CD8-positive, alpha-beta memory T cell (primary cell): ENCODE measurements at regions not wholly inside any gene's neighbourhood (a gene's known extent, or its start where the extent isn't known, plus 50 kb on each side); places are given as distances from the start of the nearest gene placed in this dataset.

Source experiments
- CTCF ChIA-PET: fragments of 350-600 bp; sonication (Branson Sonifier 250); formaldehyde crosslinking; loops from one replicate; lab custom pipeline; 2021; ENCODE audit warnings: antibody characterized with exemption; lab: Charles Lee
- POLR2A ChIA-PET: fragments of 350-600 bp; sonication (Branson Sonifier 250); formaldehyde crosslinking; loops from one replicate; lab custom pipeline; 2021; ENCODE audit warnings: antibody characterized with exemption; lab: Charles Lee
- DNase-seq, 5 donors: peaks; one replicate each; pipeline versions ENCODE4 v3.0.0 to v3.0.0-alpha.2; 2020 to 2022; ENCODE audit warnings: mixed read lengths in 1 of 5
- H3K27ac ChIP-seq: one replicate; pipeline ENCODE4 v1.7.0; 2013; ENCODE audit warnings: low read depth, mild to moderate bottlenecking, low read length, moderate library complexity
- H3K27me3 ChIP-seq: 2 replicates; pipeline ENCODE4 v1.7.0; 2013; ENCODE audit warnings: low read length, mild to moderate bottlenecking; ENCODE audit not compliant: insufficient read depth, poor library complexity, severe bottlenecking
- H3K36me3 ChIP-seq: 2 replicates; pipeline ENCODE4 v1.7.0; 2013; ENCODE audit warnings: mild to moderate bottlenecking, low read length, moderate library complexity; ENCODE audit not compliant: insufficient read depth
- H3K4me1 ChIP-seq: 2 replicates; pipeline ENCODE4 v1.7.0; 2013; ENCODE audit warnings: mild to moderate bottlenecking, low read length, moderate library complexity; ENCODE audit not compliant: insufficient read depth
- H3K4me3 ChIP-seq: 2 replicates; pipeline ENCODE4 v1.7.0; 2013; ENCODE audit warnings: mild to moderate bottlenecking, low read length
- H3K9me3 ChIP-seq: 2 replicates; pipeline ENCODE4 v1.7.0; 2013; ENCODE audit warnings: mild to moderate bottlenecking, low read length
- H3K27ac Mint-ChIP-seq, 8 donors: one replicate each; pipeline ENCODE4 v1.8.0; 2020 to 2021; ENCODE audit warnings: mixed read lengths in 8 of 8, mild to moderate bottlenecking in 6 of 8, inconsistent platforms in 3 of 8, moderate library complexity in 3 of 8
- H3K27me3 Mint-ChIP-seq, 2 donors: one replicate each; pipeline ENCODE4 v1.8.0; 2020 to 2021; ENCODE audit warnings: mixed read lengths in 2 of 2, mild to moderate bottlenecking in 1 of 2, moderate library complexity in 1 of 2
- H3K36me3 Mint-ChIP-seq, 3 donors: one replicate each; pipeline ENCODE4 v1.8.0; 2020 to 2021; ENCODE audit warnings: mixed read lengths in 3 of 3, inconsistent platforms in 1 of 3, mild to moderate bottlenecking in 1 of 3
- H3K4me1 Mint-ChIP-seq, 3 donors: one replicate each; pipeline ENCODE4 v1.8.0; 2020 to 2021; ENCODE audit warnings: mixed read lengths in 3 of 3, inconsistent platforms in 1 of 3, mild to moderate bottlenecking in 1 of 3
- H3K4me3 Mint-ChIP-seq, 7 donors: one replicate each; pipeline ENCODE4 v1.8.0; 2020 to 2021; ENCODE audit warnings: mixed read lengths in 7 of 7, mild to moderate bottlenecking in 6 of 7, moderate library complexity in 4 of 7, inconsistent platforms in 2 of 7
- H3K9me3 Mint-ChIP-seq, 5 donors: one replicate each; pipeline ENCODE4 v1.8.0; 2020 to 2022; ENCODE audit warnings: mixed read lengths in 5 of 5, mild to moderate bottlenecking in 3 of 5, moderate library complexity in 2 of 5, inconsistent platforms in 1 of 5

DNA sequence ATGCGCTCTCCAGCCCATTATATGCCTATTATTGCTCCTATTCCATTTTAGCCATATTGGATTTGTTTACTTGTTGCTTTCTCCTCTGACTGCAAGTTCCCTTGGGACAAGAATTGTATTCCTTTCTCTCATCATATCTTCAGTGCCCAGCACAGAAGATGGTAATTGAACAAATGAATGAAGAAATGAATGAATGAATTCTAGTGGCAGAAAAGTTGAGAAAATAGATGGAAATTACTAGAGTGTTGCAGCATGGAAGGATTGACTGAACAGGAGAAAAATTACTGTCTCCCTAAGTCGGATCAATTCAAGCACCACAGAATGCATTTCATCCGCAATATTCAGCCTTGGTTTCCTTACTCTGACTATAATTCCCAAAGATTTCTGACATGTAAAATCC, 1243.2 kb downstream of the SORCS1 start:
- Histone ChIP-seq H3K27me3 (no peaks in the 10 kb centered on the region), H3K36me3 (no peaks in the 10 kb centered on the region), H3K4me1 (no peaks in the 10 kb centered on the region), H3K4me3 (no peak overlapping the region), H3K9me3 (no peaks in the 10 kb centered on the region), H3K27ac (no peak overlapping the region)
- Mint-ChIP-seq H3K27ac (no peak overlapping the region), H3K4me3 (no peak overlapping the region), H3K4me1 (no peaks in the 10 kb centered on the region), H3K9me3 (peaks cover 3 to 17% (median 14%) of the 10 kb centered on the region in 5 donors), H3K27me3 (no peaks in the 10 kb centered on the region), H3K36me3 (no peaks in the 10 kb centered on the region)
- CTCF ChIA-PET, result no interaction called here
- POLR2A ChIA-PET, result no interaction called here
- DNase-seq, result no peak

GRCh38 chr10:105914432-105914831, 1250.1 kb downstream of the SORCS1 start:
- no peaks in the 10 kb centered on the region for H3K4me1 ChIP-seq
- no peak overlapping the region for H3K27ac Mint-ChIP-seq
- no peaks in the 10 kb centered on the region for H3K4me1 Mint-ChIP-seq
- H3K27me3 Mint-ChIP-seq, result no peaks in the 10 kb centered on the region
- DNase-seq, result no peak
- no peak overlapping the region for H3K4me3 Mint-ChIP-seq
- no peaks in the 10 kb centered on the region for H3K9me3 ChIP-seq
- no peak overlapping the region for H3K27ac ChIP-seq
- ChIA-PET CTCF (no interaction called here), POLR2A (no interaction called here)
- no peak overlapping the region for H3K4me3 ChIP-seq
- H3K36me3 ChIP-seq, result no peaks in the 10 kb centered on the region
- no peaks in the 10 kb centered on the region for H3K36me3 Mint-ChIP-seq
- peaks cover 0 to 21% (median 10%) of the 10 kb centered on the region in 5 donors for H3K9me3 Mint-ChIP-seq
- no peaks in the 10 kb centered on the region for H3K27me3 ChIP-seq

DNA sequence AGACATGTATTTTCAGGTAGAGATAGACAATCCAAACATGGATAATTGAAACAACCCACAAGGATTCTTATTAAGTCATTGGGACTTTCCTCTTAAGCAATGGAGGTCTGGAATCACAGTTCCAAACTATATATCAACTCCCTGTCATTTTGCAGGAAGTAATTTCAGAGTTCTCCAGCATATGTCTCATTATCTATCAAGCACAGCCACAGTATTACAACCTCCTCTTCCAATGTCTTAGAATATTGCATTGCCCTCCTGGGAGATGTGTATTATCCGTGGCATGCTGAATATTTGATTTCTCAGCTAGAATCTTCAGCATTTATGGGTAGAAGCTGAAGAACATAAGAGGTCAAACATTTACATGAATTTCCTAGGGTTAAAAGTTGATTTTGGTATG, 1255.8 kb downstream of the SORCS1 start:
- ChIA-PET CTCF (no interaction called here), POLR2A (no interaction called here)
- H3K27me3 ChIP-seq, result no peaks in the 10 kb centered on the region
- DNase-seq, result no peak
- no peak overlapping the region for H3K27ac Mint-ChIP-seq
- no peaks in the 10 kb centered on the region for H3K4me1 Mint-ChIP-seq
- H3K4me3 Mint-ChIP-seq, result no peak overlapping the region
- H3K27ac ChIP-seq, result no peak overlapping the region
- H3K27me3 Mint-ChIP-seq, result no peaks in the 10 kb centered on the region
- H3K9me3 ChIP-seq, result no peaks in the 10 kb centered on the region
- no peak overlapping the region for H3K4me3 ChIP-seq
- peaks cover 2 to 18% (median 13%) of the 10 kb centered on the region in 5 donors for H3K9me3 Mint-ChIP-seq
- no peaks in the 10 kb centered on the region for H3K4me1 ChIP-seq
- no peaks in the 10 kb centered on the region for H3K36me3 ChIP-seq
- no peaks in the 10 kb centered on the region for H3K36me3 Mint-ChIP-seq

DNA sequence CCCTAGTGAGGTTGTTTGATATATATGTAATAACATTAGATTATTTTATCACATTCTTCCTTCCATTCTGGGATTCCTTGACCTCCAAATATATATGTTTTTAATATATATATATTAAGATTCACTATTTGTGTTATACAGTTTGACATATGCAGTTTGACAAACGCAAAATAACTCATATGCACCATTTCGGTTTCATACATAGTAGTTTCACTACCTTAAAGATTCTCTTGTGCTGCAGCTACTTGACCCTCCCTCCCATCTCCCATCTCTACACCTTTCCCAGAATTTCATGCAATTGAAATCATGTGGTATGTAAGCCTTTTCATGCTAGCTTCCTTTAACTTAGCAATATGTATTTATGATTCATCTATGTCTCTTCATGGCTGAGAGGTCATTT, 1244.4 kb downstream of the SORCS3 start:
- no peaks in the 10 kb centered on the region for H3K4me1 ChIP-seq
- Mint-ChIP-seq H3K36me3 (peaks cover 0 to 1% (median 0%) of the 10 kb centered on the region in 3 donors), H3K4me3 (no peak overlapping the region), H3K9me3 (peaks cover 3 to 31% (median 12%) of the 10 kb centered on the region in 5 donors), H3K4me1 (no peaks in the 10 kb centered on the region), H3K27me3 (no peaks in the 10 kb centered on the region), H3K27ac (no peak overlapping the region)
- CTCF ChIA-PET, result no interaction called here
- no peaks in the 10 kb centered on the region for H3K9me3 ChIP-seq
- H3K27me3 ChIP-seq, result no peaks in the 10 kb centered on the region
- H3K27ac ChIP-seq, result no peak overlapping the region
- H3K36me3 ChIP-seq, result no peaks in the 10 kb centered on the region
- H3K4me3 ChIP-seq, result no peak overlapping the region
- no peak for DNase-seq
- POLR2A ChIA-PET, result no interaction called here

- CTCF ChIA-PET, result interaction anchor here (0.8 kb wide), 1 partner anchor 38 kb away, joined by 3 read pairs; no protein-coding TSS in a partner anchor
- no peak overlapping the region for H3K4me3 Mint-ChIP-seq
- no peak overlapping the region for H3K27ac ChIP-seq
Observed at GRCh38 chr10:105879401-105879800, 1238.3 kb downstream of the SORCS3 start.

DNA sequence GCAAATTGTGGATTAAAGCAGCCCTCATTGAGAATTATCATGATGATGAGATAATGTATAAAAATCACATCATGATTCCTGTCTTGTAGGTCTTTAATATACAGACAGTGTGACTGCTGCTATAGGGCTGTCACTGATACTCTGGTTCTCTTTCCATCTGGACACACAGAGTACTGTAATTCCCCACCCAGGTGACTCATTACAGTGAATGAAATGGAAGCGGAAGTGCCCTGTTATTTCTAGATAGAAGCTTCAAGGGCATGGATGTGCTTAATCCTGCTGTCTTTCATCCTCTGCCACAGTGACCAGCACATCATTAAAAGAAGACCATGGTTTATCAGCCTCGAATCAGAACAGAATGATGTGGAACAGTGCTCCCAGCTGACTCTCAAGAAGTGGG, 1234.0 kb downstream of the SORCS3 start:
- no peak overlapping the region for H3K4me3 ChIP-seq
- no peaks in the 10 kb centered on the region for H3K27me3 Mint-ChIP-seq
- no peaks in the 10 kb centered on the region for H3K4me1 Mint-ChIP-seq
- CTCF ChIA-PET, result no interaction called here
- DNase-seq, result no peak
- no peaks in the 10 kb centered on the region for H3K4me1 ChIP-seq
- POLR2A ChIA-PET, result no interaction called here
- H3K27ac Mint-ChIP-seq, result no peak overlapping the region
- no peak overlapping the region for H3K4me3 Mint-ChIP-seq
- H3K9me3 Mint-ChIP-seq, result peaks cover 0 to 24% (median 3%) of the 10 kb centered on the region in 5 donors
- H3K27ac ChIP-seq, result no peak overlapping the region
- H3K27me3 ChIP-seq, result no peaks in the 10 kb centered on the region
- no peaks in the 10 kb centered on the region for H3K9me3 ChIP-seq
- no peaks in the 10 kb centered on the region for H3K36me3 Mint-ChIP-seq
- no peaks in the 10 kb centered on the region for H3K36me3 ChIP-seq

More at GRCh38 chr10:105879401-105879800, 1238.3 kb downstream of the SORCS3 start:
- H3K9me3 ChIP-seq, result no peaks in the 10 kb centered on the region
- Mint-ChIP-seq H3K36me3 (no peaks in the 10 kb centered on the region), H3K27me3 (no peaks in the 10 kb centered on the region), H3K9me3 (peaks cover 3 to 22% (median 5%) of the 10 kb centered on the region in 5 donors), H3K27ac (no peak overlapping the region), H3K4me1 (no peaks in the 10 kb centered on the region)
- no peak for DNase-seq
- POLR2A ChIA-PET, result no interaction called here
- no peaks in the 10 kb centered on the region for H3K4me1 ChIP-seq
- no peak overlapping the region for H3K4me3 ChIP-seq
- no peaks in the 10 kb centered on the region for H3K36me3 ChIP-seq
- H3K27me3 ChIP-seq, result no peaks in the 10 kb centered on the region

- Mint-ChIP-seq H3K27me3 (no peaks in the 10 kb centered on the region), H3K27ac (no peak overlapping the region), H3K4me1 (no peaks in the 10 kb centered on the region), H3K9me3 (peaks cover 0 to 13% (median 3%) of the 10 kb centered on the region in 5 donors), H3K36me3 (no peaks in the 10 kb centered on the region), H3K4me3 (no peak overlapping the region)
- no peak overlapping the region for H3K4me3 ChIP-seq
- no peaks in the 10 kb centered on the region for H3K36me3 ChIP-seq
- DNase-seq, result no peak
- CTCF ChIA-PET, result no interaction called here
- H3K27me3 ChIP-seq, result no peaks in the 10 kb centered on the region
- POLR2A ChIA-PET, result no interaction called here
- no peaks in the 10 kb centered on the region for H3K9me3 ChIP-seq
- no peak overlapping the region for H3K27ac ChIP-seq
- no peaks in the 10 kb centered on the region for H3K4me1 ChIP-seq
Observed at GRCh38 chr10:105872665-105873064, 1231.6 kb downstream of the SORCS3 start.

DNA sequence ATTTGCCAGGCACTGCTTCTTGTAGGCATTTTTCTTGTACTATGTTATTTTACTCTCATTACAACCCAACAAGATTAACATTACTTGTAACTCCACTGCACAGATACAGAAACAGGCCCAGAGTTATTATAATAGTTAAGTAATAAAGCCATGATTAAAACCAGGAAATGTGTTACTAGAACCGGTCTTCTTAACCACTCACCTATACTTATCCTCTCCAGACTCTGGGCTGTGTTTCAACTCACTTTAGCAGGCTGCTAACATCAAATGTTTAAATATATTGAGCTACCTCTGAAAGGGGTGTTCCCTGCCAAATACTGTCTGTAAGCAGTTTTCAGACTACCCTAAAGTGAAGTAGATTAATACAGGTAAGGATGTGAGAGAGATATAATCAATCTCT, 1227.8 kb downstream of the SORCS3 start:
- H3K4me3 ChIP-seq, result no peak overlapping the region
- no peaks in the 10 kb centered on the region for H3K27me3 ChIP-seq
- H3K27ac Mint-ChIP-seq, result no peak overlapping the region
- peaks cover 0 to 9% (median 0%) of the 10 kb centered on the region in 5 donors for H3K9me3 Mint-ChIP-seq
- DNase-seq, result no peak
- H3K36me3 ChIP-seq, result no peaks in the 10 kb centered on the region
- H3K36me3 Mint-ChIP-seq, result no peaks in the 10 kb centered on the region
- no peaks in the 10 kb centered on the region for H3K27me3 Mint-ChIP-seq
- H3K4me1 ChIP-seq, result no peaks in the 10 kb centered on the region
- no peak overlapping the region for H3K27ac ChIP-seq
- CTCF ChIA-PET, result no interaction called here
- H3K9me3 ChIP-seq, result no peaks in the 10 kb centered on the region
- H3K4me1 Mint-ChIP-seq, result no peaks in the 10 kb centered on the region
- no peak overlapping the region for H3K4me3 Mint-ChIP-seq
- POLR2A ChIA-PET, result no interaction called here

DNA sequence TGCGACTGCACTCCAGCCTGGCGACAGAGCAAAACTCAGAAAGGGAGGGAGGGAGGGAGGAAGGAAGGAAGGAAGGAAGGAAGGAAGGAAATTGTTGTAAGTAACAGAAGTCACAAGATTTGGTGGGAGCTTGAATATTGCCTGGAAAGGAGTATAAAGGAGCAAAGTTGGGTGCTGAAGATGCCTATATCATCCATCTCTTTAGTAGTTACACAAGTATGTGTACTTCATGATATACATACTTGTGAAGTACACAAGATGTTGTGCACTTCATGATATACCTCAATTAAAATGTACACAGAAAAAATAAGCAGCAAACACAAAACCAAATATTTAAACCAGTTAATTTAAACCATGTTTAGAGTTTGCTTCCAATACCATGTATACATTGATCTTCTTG, 1223.8 kb downstream of the SORCS3 start:
- ChIA-PET CTCF (no interaction called here), POLR2A (no interaction called here)
- H3K4me1 Mint-ChIP-seq, result no peaks in the 10 kb centered on the region

More for the DNA sequence above, 1223.8 kb downstream of the SORCS3 start:
- Mint-ChIP-seq H3K4me3 (no peak overlapping the region), H3K27me3 (no peaks in the 10 kb centered on the region), H3K9me3 (peaks cover 0 to 3% (median 2%) of the 10 kb centered on the region in 5 donors), H3K36me3 (no peaks in the 10 kb centered on the region), H3K27ac (no peak overlapping the region)
- H3K9me3 ChIP-seq, result no peaks in the 10 kb centered on the region
- no peaks in the 10 kb centered on the region for H3K36me3 ChIP-seq
- no peak overlapping the region for H3K27ac ChIP-seq
- H3K27me3 ChIP-seq, result no peaks in the 10 kb centered on the region
- DNase-seq, result no peak
- no peak overlapping the region for H3K4me3 ChIP-seq
- H3K4me1 ChIP-seq, result no peaks in the 10 kb centered on the region
